ENCODE measurements at regions not wholly inside any gene's neighbourhood (a gene's known extent, or its start where the extent isn't known, plus 50 kb on each side); places are given as distances from the start of the nearest gene placed in this dataset.

DNA sequence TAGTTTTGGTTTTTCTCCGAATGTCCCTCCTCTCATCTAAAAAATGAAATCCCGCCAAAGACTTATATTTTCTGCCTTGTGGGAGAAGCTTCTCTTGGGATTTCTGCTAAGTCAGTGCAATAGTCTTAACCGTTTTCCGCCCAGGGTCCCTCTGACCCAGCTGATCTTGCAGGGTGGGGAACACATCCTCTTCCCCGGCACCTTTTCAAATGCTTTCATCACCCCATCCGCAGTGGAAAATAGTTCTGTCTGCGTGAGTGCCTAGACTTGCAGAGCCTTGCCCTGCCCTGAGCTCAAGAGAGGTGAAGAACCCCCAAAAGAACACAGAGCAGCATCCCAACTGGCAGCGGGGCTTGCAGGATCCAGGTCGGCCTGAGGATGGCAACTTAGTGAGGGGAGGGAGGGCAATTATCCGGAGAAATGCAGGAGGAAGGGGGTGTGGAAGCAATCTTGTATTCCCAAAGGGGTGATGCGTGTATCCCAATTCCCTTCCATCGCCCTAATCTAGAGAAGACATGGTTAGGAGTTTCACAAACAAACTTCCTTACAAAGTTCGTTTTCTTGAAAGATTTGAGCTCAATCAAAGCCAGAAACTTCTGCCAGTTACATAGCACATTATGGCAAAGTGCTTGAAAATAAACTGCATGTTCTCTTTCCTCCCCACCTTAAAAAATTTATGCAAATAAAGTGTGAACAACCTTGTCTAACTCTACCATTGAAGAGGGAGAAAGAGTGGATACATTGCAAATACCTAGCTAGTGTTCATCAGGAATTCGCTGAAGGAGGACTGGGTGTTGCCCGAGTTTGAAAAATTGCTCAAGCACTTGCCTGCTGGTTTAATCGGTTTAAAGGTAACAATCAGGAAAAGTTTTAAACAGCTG, 79.9 kb downstream of the NR2F2 start:
- Mint-ChIP-seq H3K27ac (ENCODE audit: unreplicated experiment) (no peak overlapping the region), H3K27me3 (ENCODE audit: unreplicated experiment) (peaks cover 87% of the 10 kb centered on the region), H3K4me3 (ENCODE audit: unreplicated experiment) (no peak overlapping the region), H3K9me3 (ENCODE audit: unreplicated experiment) (no peaks in the 10 kb centered on the region), H3K4me1 (ENCODE audit: unreplicated experiment) (peaks cover 14% of the 10 kb centered on the region), H3K36me3 (ENCODE audit: unreplicated experiment) (peaks cover 8% of the 10 kb centered on the region)
- no peak for TF ChIP-seq CTCF (IDR thresholded peaks at IDR 0.05)
- no peak for DNase-seq (ENCODE audit: extremely low spot score, unreplicated experiment)

- Mint-ChIP-seq H3K36me3 (ENCODE audit: unreplicated experiment) (peaks cover 8% of the 10 kb centered on the region), H3K9me3 (ENCODE audit: unreplicated experiment) (no peaks in the 10 kb centered on the region), H3K4me1 (ENCODE audit: unreplicated experiment) (peaks cover 21% of the 10 kb centered on the region), H3K4me3 (ENCODE audit: unreplicated experiment) (no peak overlapping the region), H3K27ac (ENCODE audit: unreplicated experiment) (no peak overlapping the region), H3K27me3 (ENCODE audit: unreplicated experiment) (peaks cover 89% of the 10 kb centered on the region)
- DNase-seq (ENCODE audit: extremely low spot score, unreplicated experiment), result no peak
- no peak for TF ChIP-seq CTCF (IDR thresholded peaks at IDR 0.05)
These were observed 80.8 kb downstream of the NR2F2 start for GRCh38 chr15:96411056-96412031.

- H3K9me3 Mint-ChIP-seq (ENCODE audit: unreplicated experiment), result no peaks in the 10 kb centered on the region
- no peak for DNase-seq (ENCODE audit: extremely low spot score, unreplicated experiment)
- peaks cover 86% of the 10 kb centered on the region for H3K27me3 Mint-ChIP-seq (ENCODE audit: unreplicated experiment)
- peaks cover 8% of the 10 kb centered on the region for H3K36me3 Mint-ChIP-seq (ENCODE audit: unreplicated experiment)
- H3K4me1 Mint-ChIP-seq (ENCODE audit: unreplicated experiment), result peaks cover 27% of the 10 kb centered on the region
- TF ChIP-seq CTCF (IDR thresholded peaks at IDR 0.05), result no peak
- no peak overlapping the region for H3K4me3 Mint-ChIP-seq (ENCODE audit: unreplicated experiment)
- no peak overlapping the region for H3K27ac Mint-ChIP-seq (ENCODE audit: unreplicated experiment)
These were observed 81.8 kb downstream of the NR2F2 start for GRCh38 chr15:96412045-96412905.

DNA sequence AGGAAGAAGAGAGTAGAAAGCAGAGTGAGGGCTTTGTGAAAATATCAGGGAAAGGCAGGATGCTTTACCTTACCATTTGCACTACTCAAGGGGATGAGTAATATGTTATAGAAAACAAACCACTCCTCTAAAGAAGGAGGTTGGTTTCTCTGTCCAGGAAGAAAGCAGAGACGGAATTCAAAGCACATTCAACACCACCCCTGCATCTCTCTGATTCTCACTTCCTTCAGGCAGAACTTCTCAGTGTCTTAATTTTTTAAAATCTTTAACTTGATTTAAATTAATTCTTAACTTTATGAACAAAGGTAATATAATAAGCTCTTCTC, 82.4 kb downstream of the NR2F2 start:
- no peaks in the 10 kb centered on the region for H3K9me3 Mint-ChIP-seq (ENCODE audit: unreplicated experiment)
- H3K27me3 Mint-ChIP-seq (ENCODE audit: unreplicated experiment), result peaks cover 86% of the 10 kb centered on the region
- no peak overlapping the region for H3K27ac Mint-ChIP-seq (ENCODE audit: unreplicated experiment)
- peaks cover 3% of the 10 kb centered on the region for H3K36me3 Mint-ChIP-seq (ENCODE audit: unreplicated experiment)
- no peak for DNase-seq (ENCODE audit: extremely low spot score, unreplicated experiment)
- H3K4me3 Mint-ChIP-seq (ENCODE audit: unreplicated experiment), result no peak overlapping the region
- no peak for TF ChIP-seq CTCF (IDR thresholded peaks at IDR 0.05)
- H3K4me1 Mint-ChIP-seq (ENCODE audit: unreplicated experiment), result peaks cover 30% of the 10 kb centered on the region

Measured in osteocyte (in vitro differentiated cells).